Lower leg skin (tissue), 3 donors: ENCODE measurements at regions not wholly inside any gene's neighbourhood (a gene's known extent, or its start where the extent isn't known, plus 50 kb on each side); places are given as distances from the start of the nearest gene placed in this dataset.

Experiments
- POLR2A ChIP-seq, 2 donors: fragments of 450-650 bp; IDR thresholded peaks; one replicate each; pipeline ENCODE4 v1.6.1; 2016 to 2017; ENCODE audit warnings: antibody characterized with exemption in 2 of 2, mild to moderate bottlenecking in 1 of 2, moderate library complexity in 1 of 2
- TF ChIP-seq, protein P1 (sequence below), 3 donors: fragments of 450-650 bp; IDR thresholded peaks; one replicate each; pipeline ENCODE4 v1.5.1; 2016; ENCODE audit warnings: antibody characterized with exemption in 3 of 3, mild to moderate bottlenecking in 3 of 3, moderate library complexity in 2 of 3

DNA sequence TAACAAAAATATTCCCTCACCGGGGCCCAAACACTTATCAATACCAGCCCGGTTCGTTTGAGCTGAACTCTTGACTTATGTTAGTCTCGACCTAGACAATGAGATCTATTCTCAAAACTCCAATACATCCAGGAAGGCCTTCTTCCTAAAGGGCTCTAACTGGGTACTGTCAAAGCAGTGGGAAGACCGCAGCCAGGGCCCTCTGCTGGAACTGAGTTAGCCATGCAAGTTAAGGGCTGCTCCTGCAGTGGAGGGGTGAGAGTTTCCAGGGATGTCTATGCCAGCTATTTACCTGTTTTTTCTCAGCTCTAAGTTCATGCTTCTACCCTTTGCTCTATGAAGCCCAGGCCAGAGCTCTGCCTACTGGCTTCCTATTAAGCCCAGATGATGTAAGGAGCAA is 348.8 kb downstream of the GXYLT1 start:
- TF ChIP-seq, protein P1, sequence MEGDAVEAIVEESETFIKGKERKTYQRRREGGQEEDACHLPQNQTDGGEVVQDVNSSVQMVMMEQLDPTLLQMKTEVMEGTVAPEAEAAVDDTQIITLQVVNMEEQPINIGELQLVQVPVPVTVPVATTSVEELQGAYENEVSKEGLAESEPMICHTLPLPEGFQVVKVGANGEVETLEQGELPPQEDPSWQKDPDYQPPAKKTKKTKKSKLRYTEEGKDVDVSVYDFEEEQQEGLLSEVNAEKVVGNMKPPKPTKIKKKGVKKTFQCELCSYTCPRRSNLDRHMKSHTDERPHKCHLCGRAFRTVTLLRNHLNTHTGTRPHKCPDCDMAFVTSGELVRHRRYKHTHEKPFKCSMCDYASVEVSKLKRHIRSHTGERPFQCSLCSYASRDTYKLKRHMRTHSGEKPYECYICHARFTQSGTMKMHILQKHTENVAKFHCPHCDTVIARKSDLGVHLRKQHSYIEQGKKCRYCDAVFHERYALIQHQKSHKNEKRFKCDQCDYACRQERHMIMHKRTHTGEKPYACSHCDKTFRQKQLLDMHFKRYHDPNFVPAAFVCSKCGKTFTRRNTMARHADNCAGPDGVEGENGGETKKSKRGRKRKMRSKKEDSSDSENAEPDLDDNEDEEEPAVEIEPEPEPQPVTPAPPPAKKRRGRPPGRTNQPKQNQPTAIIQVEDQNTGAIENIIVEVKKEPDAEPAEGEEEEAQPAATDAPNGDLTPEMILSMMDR (IDR thresholded peaks at IDR 0.05) = no peak
- TF ChIP-seq POLR2A (IDR thresholded peaks at IDR 0.05) = no peak
